ENCODE measurements at regions not wholly inside any gene's neighbourhood (a gene's known extent, or its start where the extent isn't known, plus 50 kb on each side); places are given as distances from the start of the nearest gene placed in this dataset.

GRCh38 chr13:111620166-111620565 is 299.7 kb downstream of the TEX29 start:
- TF ChIP-seq POLR2A (IDR thresholded peaks at IDR 0.05) (no peak), CTCF (IDR thresholded peaks at IDR 0.05) (no peak)
